Endothelial cell of umbilical vein (primary cell): ENCODE measurements at regions not wholly inside any gene's neighbourhood (a gene's known extent, or its start where the extent isn't known, plus 50 kb on each side); places are given as distances from the start of the nearest gene placed in this dataset.

ENCODE experiments used
- CTCF ChIP-seq, 2 donors: IDR thresholded peaks; 1 replicate in 1 of 2; 2 replicates in 1 of 2; pipeline ENCODE4 v1.5.1; 2011; ENCODE audit warnings: low read length in 2 of 2, mild to moderate bottlenecking in 2 of 2, moderate library complexity in 2 of 2, control low read depth in 1 of 2, inconsistent platforms in 1 of 2, low read depth in 1 of 2; ENCODE audit not compliant: insufficient read depth in 1 of 2; ENCODE audit errors: extremely low read depth in 1 of 2
- EZH2 ChIP-seq: IDR thresholded peaks from 2 replicates; pipeline ENCODE4 v1.6.1; 2012; ENCODE audit warnings: borderline replicate concordance, low read depth, mild to moderate bottlenecking, moderate library complexity, low read length, inconsistent platforms; ENCODE audit not compliant: severe bottlenecking
- FOS ChIP-seq: IDR thresholded peaks from 2 replicates; pipeline ENCODE4 v1.6.1; 2011; ENCODE audit warnings: mild to moderate bottlenecking, low read length, moderate library complexity, borderline replicate concordance; ENCODE audit not compliant: insufficient read depth
- GATA2 ChIP-seq: IDR thresholded peaks from 2 replicates; pipeline ENCODE4 v1.7.0; 2011; ENCODE audit warnings: low read depth, mild to moderate bottlenecking, moderate library complexity, mixed read lengths, low read length; ENCODE audit not compliant: insufficient read length, insufficient read depth
- JUN ChIP-seq: IDR thresholded peaks from 2 replicates; pipeline ENCODE4 v1.6.1; 2011; ENCODE audit warnings: borderline replicate concordance, low read depth; ENCODE audit not compliant: insufficient read length, insufficient read depth
- MAX ChIP-seq: IDR thresholded peaks from 2 replicates; pipeline ENCODE4 v1.6.1; 2011; ENCODE audit not compliant: insufficient read depth, insufficient read length
- MYC ChIP-seq: IDR thresholded peaks from one replicate; pipeline ENCODE4 v1.6.1; 2011; ENCODE audit warnings: mild to moderate bottlenecking, low read depth, low read length
- POLR2A ChIP-seq: IDR thresholded peaks from 2 replicates; pipeline ENCODE4 v1.6.1; 2012; ENCODE audit warnings: low read depth, mild to moderate bottlenecking, control low read depth, low read length
- POLR2AphosphoS5 ChIP-seq: IDR thresholded peaks from 2 replicates; pipeline ENCODE4 v1.6.1; 2012; ENCODE audit warnings: low read depth, mild to moderate bottlenecking, control low read depth, low read length, moderate library complexity; ENCODE audit not compliant: insufficient read depth

GRCh38 chr2:74751981-74752851 lies 81.7 kb upstream of the HK2 start:
- TF ChIP-seq POLR2A (no peak), CTCF (IDR thresholded peaks at IDR 0.05; ENCODE audit: extremely low read depth in 1 of 2, insufficient read depth in 1 of 2, low read depth in 1 of 2, low read length in 2 of 2) (no peak), EZH2 (no peak), POLR2AphosphoS5 (no peak), FOS (no peak), JUN (no peak), GATA2 (no peak), MAX (no peak), MYC (no peak)
